NCI-H187 treated with DMSO at 0.1 percent for 48 hours (cell line): ENCODE measurements at regions not wholly inside any gene's neighbourhood (a gene's known extent, or its start where the extent isn't known, plus 50 kb on each side); places are given as distances from the start of the nearest gene placed in this dataset.
"Not testable (repeated sequence)": the region's sequence is repeated elsewhere in the genome, so short reads cannot be mapped to it uniquely, and the experiment has no call there.

Experiments
- DNase-seq: peaks from one replicate; lab custom pipeline; 2025; lab: John Stamatoyannopoulos, UW

DNA sequence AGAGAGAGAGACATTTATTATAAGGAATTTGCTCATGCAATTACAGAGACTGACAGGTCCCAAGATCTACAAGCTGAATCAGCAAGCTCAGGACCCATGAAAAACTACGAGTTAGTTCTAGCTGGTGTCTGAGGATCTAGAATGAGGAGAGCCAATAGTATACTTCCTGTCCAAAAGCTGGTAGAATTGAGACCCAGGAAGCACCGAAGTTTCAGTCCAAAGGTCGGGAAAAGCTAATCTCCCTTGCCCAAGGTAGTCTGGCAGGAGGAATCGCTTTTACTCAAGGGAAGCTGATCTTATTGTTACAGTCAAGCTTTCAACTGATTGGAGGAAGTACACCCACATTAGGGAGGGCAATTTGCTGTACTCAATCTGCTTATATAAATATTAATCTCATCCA, 389.6 kb downstream of the ADCYAP1 start:
- no peak for DNase-seq

DNA sequence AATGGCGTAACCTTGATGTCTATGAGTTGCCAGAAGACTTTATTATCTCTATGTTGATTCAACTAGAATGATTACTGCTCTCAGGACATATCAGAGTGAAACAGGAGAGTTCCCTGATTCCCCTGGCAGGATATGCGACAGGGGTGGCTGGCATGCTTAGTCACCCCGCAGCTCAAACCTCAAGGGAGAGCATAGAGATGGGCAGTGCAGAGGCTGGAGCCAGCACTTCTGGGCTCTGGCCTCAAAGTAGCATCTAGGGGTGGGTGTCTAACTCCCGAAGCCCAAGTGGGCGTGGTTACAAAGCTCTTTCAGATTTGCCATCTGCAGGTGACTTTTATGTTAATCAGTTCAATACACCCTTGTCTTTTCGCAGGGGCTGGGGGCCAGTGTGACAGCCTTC, 391.6 kb downstream of the ADCYAP1 start:
- no peak for DNase-seq

DNA sequence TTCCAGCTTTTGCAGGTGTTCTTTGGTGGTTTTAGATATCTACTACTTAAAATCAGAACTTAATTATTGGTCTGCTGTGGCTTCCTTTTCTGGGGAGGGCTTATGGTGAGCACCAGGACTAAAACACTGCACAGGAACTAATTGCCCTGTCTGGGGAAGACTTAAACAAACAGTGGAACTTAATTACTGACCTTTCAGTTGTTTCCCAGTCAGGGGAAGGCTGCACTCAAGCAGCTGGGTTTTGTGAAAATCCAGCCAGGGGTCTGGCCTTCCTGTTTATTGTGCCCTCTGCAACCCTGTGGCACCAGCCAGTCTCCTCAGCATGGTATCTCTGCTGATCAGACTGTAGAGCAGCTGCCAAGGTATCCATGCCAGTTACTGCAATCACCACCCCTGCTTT, 398.2 kb downstream of the ADCYAP1 start:
- no peak for DNase-seq

- no peak for DNase-seq
Observed at GRCh38 chr18:1304392-1304992, 399.8 kb downstream of the ADCYAP1 start.

DNA sequence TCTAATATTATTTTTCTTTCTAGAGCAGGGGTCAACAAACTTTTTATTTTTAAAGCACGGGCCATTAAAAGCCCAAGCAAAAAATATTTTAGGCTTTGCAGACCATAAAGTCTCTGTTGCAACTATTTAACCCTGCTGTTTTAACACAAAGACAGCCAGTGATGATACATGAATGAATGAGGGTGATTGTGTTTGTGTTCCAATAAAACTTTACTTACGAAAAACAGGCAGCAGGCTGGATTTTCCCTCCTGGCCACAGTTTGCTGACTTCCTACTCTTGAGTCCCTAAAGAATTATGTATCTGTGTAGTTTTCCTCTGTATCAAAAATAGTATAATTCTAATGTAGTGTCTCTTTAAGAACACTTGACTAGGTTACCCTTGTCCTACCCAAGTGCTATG, 402.0 kb downstream of the ADCYAP1 start:
- no peak for DNase-seq

GRCh38 chr18:1308686-1309085, 404.0 kb downstream of the ADCYAP1 start:
- DNase-seq, result no peak

DNA sequence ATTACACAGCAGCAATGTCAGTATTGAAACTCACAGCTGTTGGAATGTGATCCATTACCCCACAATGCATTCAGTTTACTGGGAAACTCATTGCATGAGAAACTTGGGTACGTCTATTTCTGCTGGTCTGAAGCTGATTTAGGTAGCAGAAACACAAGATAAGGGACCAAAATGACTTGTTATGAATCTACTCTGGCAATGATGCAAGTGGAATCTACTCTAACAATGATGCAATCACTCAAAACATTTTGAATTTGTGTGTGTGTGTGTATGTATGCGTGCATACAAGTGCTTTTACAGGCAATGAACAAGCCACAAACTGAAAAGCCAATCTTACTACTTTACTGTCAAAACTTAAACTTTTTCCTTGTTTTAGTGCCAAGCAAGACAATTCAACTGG, 406.7 kb downstream of the ADCYAP1 start:
- no peak for DNase-seq

GRCh38 chr18:1335345-1335744, 430.7 kb downstream of the ADCYAP1 start:
- not testable (repeated sequence) for DNase-seq

GRCh38 chr18:1350931-1351450, 446.3 kb downstream of the ADCYAP1 start:
- DNase-seq, result no peak

DNA sequence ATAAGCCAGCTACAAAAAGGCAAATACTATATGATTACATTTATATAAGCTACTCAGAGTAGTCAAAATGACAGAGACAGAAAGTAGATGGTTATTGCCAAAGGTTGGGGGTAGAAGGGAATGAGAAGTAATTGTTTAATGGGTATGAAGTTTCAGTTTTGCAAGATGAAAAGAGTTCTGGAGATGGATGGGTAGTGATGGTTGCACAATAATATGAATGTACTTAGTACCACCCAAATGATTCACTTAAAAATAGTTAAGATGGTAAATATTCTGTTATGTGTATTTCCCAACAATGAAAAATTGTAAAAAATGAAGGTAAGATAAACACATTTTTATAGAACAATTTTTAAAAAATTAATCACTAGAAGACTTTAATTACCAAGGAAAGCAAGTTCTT, 448.4 kb downstream of the ADCYAP1 start:
- no peak for DNase-seq

DNA sequence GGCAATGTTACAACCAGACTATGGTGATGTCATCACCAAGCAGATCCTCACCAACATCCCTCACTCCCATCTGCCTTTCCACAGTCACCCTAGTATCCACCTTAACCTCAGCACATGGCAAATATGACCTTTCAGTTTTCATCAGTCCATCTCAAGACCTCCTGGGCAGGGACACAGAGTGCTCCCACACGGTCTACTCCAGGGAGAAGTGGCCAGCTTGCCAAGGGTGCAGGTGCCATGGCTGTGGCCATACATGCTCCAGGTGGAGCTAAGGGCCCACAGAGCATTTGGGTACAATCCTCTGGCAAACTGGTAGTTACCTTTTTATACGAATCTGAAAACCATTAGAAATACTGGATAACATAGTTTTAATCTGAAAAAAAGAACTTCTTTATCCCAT, 453.1 kb downstream of the ADCYAP1 start:
- no peak for DNase-seq

GRCh38 chr18:1361936-1362335, 457.3 kb downstream of the ADCYAP1 start:
- DNase-seq, result no peak

DNA sequence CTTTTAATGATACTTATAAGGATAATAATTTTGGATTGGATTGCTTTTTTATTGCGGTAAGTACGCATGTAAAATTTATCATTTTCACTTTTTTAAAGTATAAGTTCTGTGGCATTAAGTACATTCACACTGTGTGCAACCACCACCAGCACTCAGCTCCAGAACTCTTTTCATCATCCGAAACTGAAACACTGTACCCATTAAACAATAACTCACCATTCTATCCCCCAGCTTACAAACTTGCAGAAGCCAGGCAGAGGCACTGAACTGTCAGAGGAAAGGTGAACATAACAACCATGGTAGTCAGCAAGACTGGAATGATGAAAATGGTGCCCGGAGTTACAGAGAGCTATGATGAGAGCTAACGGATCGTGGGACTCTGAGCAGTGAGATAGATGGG, 465.9 kb downstream of the ADCYAP1 start:
- no peak for DNase-seq

GRCh38 chr18:1371724-1372123, 467.1 kb downstream of the ADCYAP1 start:
- no peak for DNase-seq

DNA sequence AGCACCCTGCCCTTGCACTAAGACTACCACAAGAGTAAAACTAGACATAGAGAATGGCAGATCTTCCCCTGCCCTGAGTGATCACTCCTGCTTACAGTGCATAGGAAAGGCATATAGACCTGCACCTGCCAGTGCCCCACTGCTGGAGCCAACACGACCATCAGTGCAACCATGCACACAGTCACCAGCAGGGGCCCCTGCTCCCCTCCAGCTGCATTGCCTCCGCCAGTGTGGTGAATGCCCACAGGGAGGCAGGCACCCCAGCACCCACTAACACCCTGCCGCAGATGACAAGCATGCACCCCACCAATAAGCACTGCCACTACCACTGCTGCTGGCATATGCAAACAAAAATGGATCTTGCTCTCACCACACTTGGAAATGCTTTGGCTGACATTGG, 478.8 kb downstream of the ADCYAP1 start:
- DNase-seq, result no peak

- not testable (repeated sequence) for DNase-seq
Observed at GRCh38 chr18:1388468-1388867, 483.8 kb downstream of the ADCYAP1 start.

DNA sequence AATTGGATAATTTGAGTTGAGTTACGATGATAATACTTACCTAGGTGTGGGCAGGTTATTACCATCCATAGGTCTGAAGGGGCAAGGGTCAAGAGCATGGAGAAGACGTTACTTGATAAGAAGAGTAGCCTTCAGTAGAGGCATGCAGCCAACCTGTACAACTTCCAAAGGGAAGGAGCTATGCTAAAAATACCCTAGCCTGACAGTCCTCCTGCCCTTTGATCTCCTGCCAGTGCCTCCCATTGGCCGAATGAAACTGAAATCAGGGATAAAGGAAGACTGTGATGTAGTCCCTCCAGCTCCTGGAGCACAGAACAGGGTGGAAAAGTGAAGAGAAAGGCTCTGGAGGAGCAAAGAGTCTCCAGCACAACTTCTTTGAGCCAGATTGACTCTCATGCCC, 487.4 kb downstream of the ADCYAP1 start:
- DNase-seq, result no peak

GRCh38 chr18:1392865-1393734, 488.4 kb downstream of the ADCYAP1 start:
- DNase-seq, result no peak

GRCh38 chr18:1393929-1394328, 489.3 kb downstream of the ADCYAP1 start:
- no peak for DNase-seq

- no peak for DNase-seq
Observed at GRCh38 chr18:1394426-1394825, 489.8 kb downstream of the ADCYAP1 start.

GRCh38 chr18:1394966-1395365, 490.3 kb downstream of the ADCYAP1 start:
- DNase-seq, result no peak

DNA sequence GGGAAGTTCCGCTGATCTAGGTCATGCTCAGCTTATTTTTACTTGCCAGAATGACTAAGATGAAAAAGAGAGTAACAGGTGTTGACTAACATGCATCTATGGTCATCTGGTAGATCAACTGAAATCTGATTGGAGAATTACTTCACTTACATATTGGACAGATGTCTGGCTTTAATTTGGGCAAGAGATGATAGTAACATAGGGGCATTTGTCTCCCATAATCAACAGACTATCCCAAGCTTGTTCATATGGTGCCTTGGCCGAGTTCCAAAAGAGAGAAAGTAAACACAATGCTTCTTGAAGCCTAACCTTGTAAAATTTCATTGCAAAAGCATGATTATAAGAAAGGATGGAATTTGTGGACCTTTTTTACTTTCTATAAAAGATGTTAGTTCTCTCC, 503.7 kb downstream of the ADCYAP1 start:
- no peak for DNase-seq

- DNase-seq, result no peak
Observed at GRCh38 chr18:1412655-1413322, 508.1 kb downstream of the ADCYAP1 start.
